WTC11 (cell line): ENCODE measurements at regions not wholly inside any gene's neighbourhood (a gene's known extent, or its start where the extent isn't known, plus 50 kb on each side); places are given as distances from the start of the nearest gene placed in this dataset.

ENCODE experiments used
- ATAC-seq: fragments of 200-7000 bp; cut with Tn5 transposase; 2 replicates; pipeline ENCODE4 v1.10.0; 2021; ENCODE audit warnings: mild to moderate bottlenecking, moderate library complexity
- CTCF ChIA-PET: fragments of 300-600 bp; sonication (Branson Sonifier 250); formaldehyde crosslinking; loops from one replicate; lab custom pipeline; 2021; ENCODE audit warnings: antibody characterized with exemption; lab: Charles Lee
- POLR2A ChIA-PET: fragments of 350-600 bp; sonication (Branson Sonifier 250); formaldehyde crosslinking; loops from one replicate; lab custom pipeline; 2021; ENCODE audit warnings: antibody characterized with exemption; lab: Charles Lee
- DNase-seq: peaks from one replicate; pipeline ENCODE4 v3.0.0; 2021; ENCODE audit warnings: low spot score
- H3K27ac Mint-ChIP-seq: 2 replicates; pipeline ENCODE4 v1.8.0; 2021; ENCODE audit warnings: mixed read lengths
- H3K27me3 Mint-ChIP-seq: 2 replicates; pipeline ENCODE4 v1.8.0; 2021; ENCODE audit warnings: low read depth, mild to moderate bottlenecking, moderate library complexity, mixed read lengths
- H3K36me3 Mint-ChIP-seq: 2 replicates; pipeline ENCODE4 v1.8.0; 2021; ENCODE audit warnings: mixed read lengths
- H3K4me1 Mint-ChIP-seq: 2 replicates; pipeline ENCODE4 v1.8.0; 2022; ENCODE audit warnings: mixed read lengths
- H3K4me3 Mint-ChIP-seq: 2 replicates; pipeline ENCODE4 v1.8.0; 2021; ENCODE audit warnings: mild to moderate bottlenecking, moderate library complexity, mixed read lengths
- H3K9me3 Mint-ChIP-seq: 2 replicates; pipeline ENCODE4 v1.8.0; 2021; ENCODE audit warnings: mixed read lengths
- AR ChIP-seq: fragments of 250-450 bp; sonication (Bioruptor Pico); IDR thresholded peaks from 2 replicates; pipeline ENCODE4 v1.9.0; 2021; ENCODE audit warnings: mild to moderate bottlenecking
- ESRRA ChIP-seq: sonication (generic); formaldehyde crosslinking; IDR thresholded peaks from 2 replicates; pipeline ENCODE4 v1.8.1; 2022; ENCODE audit warnings: mild to moderate bottlenecking, missing genetic modification reagents, borderline replicate concordance
- FOXJ3 ChIP-seq: sonication (generic); formaldehyde crosslinking; IDR thresholded peaks from 2 replicates; pipeline ENCODE4 v1.9.0; 2021; ENCODE audit warnings: missing genetic modification reagents, mild to moderate bottlenecking, borderline replicate concordance
- FOXP1 ChIP-seq: sonication (generic); formaldehyde crosslinking; IDR thresholded peaks from 2 replicates; pipeline ENCODE4 v1.8.0; 2022; ENCODE audit warnings: missing genetic modification reagents, mild to moderate bottlenecking, moderate library complexity, borderline replicate concordance
- JUN ChIP-seq: sonication (generic); formaldehyde crosslinking; IDR thresholded peaks from 2 replicates; pipeline ENCODE4 v1.8.0; 2023; ENCODE audit warnings: mild to moderate bottlenecking, missing genetic modification reagents
- NFE2L1 ChIP-seq: sonication (generic); formaldehyde crosslinking; IDR thresholded peaks from 2 replicates; pipeline ENCODE4 v1.8.1; 2023; ENCODE audit warnings: missing genetic modification reagents
- PRRX2 ChIP-seq: fragments of 250-450 bp; sonication (Bioruptor Pico); IDR thresholded peaks from 2 replicates; pipeline ENCODE4 v1.8.0; 2021; ENCODE audit warnings: mild to moderate bottlenecking
- RORB ChIP-seq: fragments of 250-450 bp; sonication (Bioruptor Pico); IDR thresholded peaks from 2 replicates; pipeline ENCODE4 v1.9.0; 2021; ENCODE audit warnings: mild to moderate bottlenecking
- SOX15 ChIP-seq: fragments of 250-450 bp; sonication (Bioruptor Pico); IDR thresholded peaks from 2 replicates; pipeline ENCODE4 v1.9.0; 2021; ENCODE audit warnings: mild to moderate bottlenecking
- SP1 ChIP-seq: sonication (generic); formaldehyde crosslinking; conservative IDR thresholded peaks from 2 replicates; pipeline ENCODE4 v1.8.1; 2022; ENCODE audit warnings: missing genetic modification reagents
- USF1 ChIP-seq: sonication (generic); formaldehyde crosslinking; IDR thresholded peaks from 2 replicates; pipeline ENCODE4 v1.8.0; 2022; ENCODE audit warnings: mild to moderate bottlenecking, missing genetic modification reagents
- ZNF671 ChIP-seq: fragments of 250-450 bp; sonication (Bioruptor Pico); IDR thresholded peaks from 2 replicates; pipeline ENCODE4 v1.8.0; 2021; ENCODE audit warnings: mild to moderate bottlenecking
- TF ChIP-seq, protein P1 (sequence below): sonication (generic); formaldehyde crosslinking; IDR thresholded peaks from 2 replicates; pipeline ENCODE4 v1.8.1; 2023; ENCODE audit warnings: mild to moderate bottlenecking, missing genetic modification reagents, moderate library complexity
- TF ChIP-seq, protein P2 (sequence below): sonication (generic); formaldehyde crosslinking; IDR thresholded peaks from 2 replicates; pipeline ENCODE4 v1.8.0; 2022; ENCODE audit warnings: mild to moderate bottlenecking, missing genetic modification reagents
- TF ChIP-seq, protein P3 (sequence below): sonication (generic); formaldehyde crosslinking; conservative IDR thresholded peaks from 2 replicates; pipeline ENCODE4 v1.8.1; 2022; ENCODE audit warnings: mild to moderate bottlenecking, missing genetic modification reagents
- TF ChIP-seq, protein P4 (sequence below): sonication (generic); formaldehyde crosslinking; IDR thresholded peaks from 2 replicates; pipeline ENCODE4 v1.8.0; 2023; ENCODE audit warnings: missing genetic modification reagents
- TF ChIP-seq, protein P5 (sequence below): sonication (generic); formaldehyde crosslinking; IDR thresholded peaks from 2 replicates; pipeline ENCODE4 v1.8.0; 2022; ENCODE audit warnings: missing genetic modification reagents

DNA sequence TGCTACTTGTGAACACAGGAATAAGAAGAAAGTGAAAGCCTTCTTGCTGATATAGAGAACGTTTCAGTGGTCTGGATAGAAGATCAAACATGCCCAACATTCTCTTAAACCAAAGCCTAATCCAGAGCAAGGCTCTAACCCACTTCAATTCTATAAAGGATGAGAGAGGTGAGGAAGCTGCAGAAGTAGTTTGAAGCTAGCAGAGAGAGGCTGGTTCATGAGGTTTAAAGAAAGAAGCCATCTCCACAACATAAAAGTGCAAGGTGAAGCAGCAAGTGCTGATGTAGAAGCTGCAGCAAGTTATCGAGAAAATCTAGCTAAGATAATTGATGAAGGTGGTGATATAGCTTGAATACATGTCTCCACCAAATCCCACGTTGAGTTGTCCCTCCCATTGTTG, 383.3 kb upstream of the ASIC2 start:
- ATAC-seq, result no peak
- no peak overlapping the region for H3K27ac Mint-ChIP-seq
- no peaks in the 10 kb centered on the region for H3K36me3 Mint-ChIP-seq
- ChIA-PET POLR2A (no interaction called here), CTCF (interaction anchor here (1.0 kb wide), 1 partner anchor 25 kb away, joined by 3 read pairs; no protein-coding TSS in a partner anchor)
- H3K9me3 Mint-ChIP-seq, result no peaks in the 10 kb centered on the region
- no peak for DNase-seq
- no peaks in the 10 kb centered on the region for H3K4me1 Mint-ChIP-seq
- H3K4me3 Mint-ChIP-seq, result no peak overlapping the region
- TF ChIP-seq PRRX2 (CRISPR knock-in tag), result no peak
- no peak for TF ChIP-seq SP1
- TF ChIP-seq RORB (CRISPR knock-in tag), result no peak
- TF ChIP-seq, protein P1, sequence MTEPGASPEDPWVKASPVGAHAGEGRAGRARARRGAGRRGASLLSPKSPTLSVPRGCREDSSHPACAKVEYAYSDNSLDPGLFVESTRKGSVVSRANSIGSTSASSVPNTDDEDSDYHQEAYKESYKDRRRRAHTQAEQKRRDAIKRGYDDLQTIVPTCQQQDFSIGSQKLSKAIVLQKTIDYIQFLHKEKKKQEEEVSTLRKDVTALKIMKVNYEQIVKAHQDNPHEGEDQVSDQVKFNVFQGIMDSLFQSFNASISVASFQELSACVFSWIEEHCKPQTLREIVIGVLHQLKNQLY (CRISPR knock-in tag), result no peak
- TF ChIP-seq AR (CRISPR knock-in tag), result no peak
- TF ChIP-seq FOXJ3 (CRISPR knock-in tag), result no peak
- TF ChIP-seq ZNF671 (CRISPR knock-in tag), result no peak
- TF ChIP-seq, protein P2, sequence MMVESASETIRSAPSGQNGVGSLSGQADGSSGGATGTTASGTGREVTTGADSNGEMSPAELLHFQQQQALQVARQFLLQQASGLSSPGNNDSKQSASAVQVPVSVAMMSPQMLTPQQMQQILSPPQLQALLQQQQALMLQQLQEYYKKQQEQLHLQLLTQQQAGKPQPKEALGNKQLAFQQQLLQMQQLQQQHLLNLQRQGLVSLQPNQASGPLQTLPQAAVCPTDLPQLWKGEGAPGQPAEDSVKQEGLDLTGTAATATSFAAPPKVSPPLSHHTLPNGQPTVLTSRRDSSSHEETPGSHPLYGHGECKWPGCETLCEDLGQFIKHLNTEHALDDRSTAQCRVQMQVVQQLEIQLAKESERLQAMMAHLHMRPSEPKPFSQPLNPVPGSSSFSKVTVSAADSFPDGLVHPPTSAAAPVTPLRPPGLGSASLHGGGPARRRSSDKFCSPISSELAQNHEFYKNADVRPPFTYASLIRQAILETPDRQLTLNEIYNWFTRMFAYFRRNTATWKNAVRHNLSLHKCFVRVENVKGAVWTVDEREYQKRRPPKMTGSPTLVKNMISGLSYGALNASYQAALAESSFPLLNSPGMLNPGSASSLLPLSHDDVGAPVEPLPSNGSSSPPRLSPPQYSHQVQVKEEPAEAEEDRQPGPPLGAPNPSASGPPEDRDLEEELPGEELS, result no peak
- TF ChIP-seq, all 79 proteins: peak for 0
- peaks cover 3% of the 10 kb centered on the region for H3K27me3 Mint-ChIP-seq

- Mint-ChIP-seq H3K36me3 (no peaks in the 10 kb centered on the region), H3K4me3 (no peak overlapping the region), H3K4me1 (no peaks in the 10 kb centered on the region), H3K27ac (no peak overlapping the region), H3K27me3 (peaks cover 3% of the 10 kb centered on the region; the same call in 1 of the 2 replicates), H3K9me3 (no peaks in the 10 kb centered on the region)
- ChIA-PET POLR2A (no interaction called here), CTCF (interaction anchor here (0.7 to 1.1 kb wide), 2 partner anchors 40 to 71 kb away, joined by 3 read pairs; no protein-coding TSS in a partner anchor)
- TF ChIP-seq, protein P3, sequence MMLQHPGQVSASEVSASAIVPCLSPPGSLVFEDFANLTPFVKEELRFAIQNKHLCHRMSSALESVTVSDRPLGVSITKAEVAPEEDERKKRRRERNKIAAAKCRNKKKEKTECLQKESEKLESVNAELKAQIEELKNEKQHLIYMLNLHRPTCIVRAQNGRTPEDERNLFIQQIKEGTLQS (CRISPR knock-in tag), result no peak
- TF ChIP-seq USF1 (CRISPR knock-in tag) (no peak), SOX15 (no peak), NFE2L1 (CRISPR knock-in tag) (no peak), ESRRA (no peak), FOXP1 (CRISPR knock-in tag) (no peak), JUN (CRISPR knock-in tag) (no peak)
- TF ChIP-seq, protein P1 (CRISPR knock-in tag), result no peak
- TF ChIP-seq, protein P4, sequence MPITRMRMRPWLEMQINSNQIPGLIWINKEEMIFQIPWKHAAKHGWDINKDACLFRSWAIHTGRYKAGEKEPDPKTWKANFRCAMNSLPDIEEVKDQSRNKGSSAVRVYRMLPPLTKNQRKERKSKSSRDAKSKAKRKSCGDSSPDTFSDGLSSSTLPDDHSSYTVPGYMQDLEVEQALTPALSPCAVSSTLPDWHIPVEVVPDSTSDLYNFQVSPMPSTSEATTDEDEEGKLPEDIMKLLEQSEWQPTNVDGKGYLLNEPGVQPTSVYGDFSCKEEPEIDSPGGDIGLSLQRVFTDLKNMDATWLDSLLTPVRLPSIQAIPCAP (CRISPR knock-in tag), result no peak
- TF ChIP-seq, protein P5, sequence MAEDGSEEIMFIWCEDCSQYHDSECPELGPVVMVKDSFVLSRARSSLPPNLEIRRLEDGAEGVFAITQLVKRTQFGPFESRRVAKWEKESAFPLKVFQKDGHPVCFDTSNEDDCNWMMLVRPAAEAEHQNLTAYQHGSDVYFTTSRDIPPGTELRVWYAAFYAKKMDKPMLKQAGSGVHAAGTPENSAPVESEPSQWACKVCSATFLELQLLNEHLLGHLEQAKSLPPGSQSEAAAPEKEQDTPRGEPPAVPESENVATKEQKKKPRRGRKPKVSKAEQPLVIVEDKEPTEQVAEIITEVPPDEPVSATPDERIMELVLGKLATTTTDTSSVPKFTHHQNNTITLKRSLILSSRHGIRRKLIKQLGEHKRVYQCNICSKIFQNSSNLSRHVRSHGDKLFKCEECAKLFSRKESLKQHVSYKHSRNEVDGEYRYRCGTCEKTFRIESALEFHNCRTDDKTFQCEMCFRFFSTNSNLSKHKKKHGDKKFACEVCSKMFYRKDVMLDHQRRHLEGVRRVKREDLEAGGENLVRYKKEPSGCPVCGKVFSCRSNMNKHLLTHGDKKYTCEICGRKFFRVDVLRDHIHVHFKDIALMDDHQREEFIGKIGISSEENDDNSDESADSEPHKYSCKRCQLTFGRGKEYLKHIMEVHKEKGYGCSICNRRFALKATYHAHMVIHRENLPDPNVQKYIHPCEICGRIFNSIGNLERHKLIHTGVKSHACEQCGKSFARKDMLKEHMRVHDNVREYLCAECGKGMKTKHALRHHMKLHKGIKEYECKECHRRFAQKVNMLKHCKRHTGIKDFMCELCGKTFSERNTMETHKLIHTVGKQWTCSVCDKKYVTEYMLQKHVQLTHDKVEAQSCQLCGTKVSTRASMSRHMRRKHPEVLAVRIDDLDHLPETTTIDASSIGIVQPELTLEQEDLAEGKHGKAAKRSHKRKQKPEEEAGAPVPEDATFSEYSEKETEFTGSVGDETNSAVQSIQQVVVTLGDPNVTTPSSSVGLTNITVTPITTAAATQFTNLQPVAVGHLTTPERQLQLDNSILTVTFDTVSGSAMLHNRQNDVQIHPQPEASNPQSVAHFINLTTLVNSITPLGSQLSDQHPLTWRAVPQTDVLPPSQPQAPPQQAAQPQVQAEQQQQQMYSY (CRISPR knock-in tag), result no peak
- TF ChIP-seq, protein P2, result no peak
- DNase-seq (no peak), ATAC-seq (no peak)
These were observed 386.5 kb upstream of the ASIC2 start for GRCh38 chr17:33679595-33679994.
